ENCODE measurements at regions not wholly inside any gene's neighbourhood (a gene's known extent, or its start where the extent isn't known, plus 50 kb on each side); places are given as distances from the start of the nearest gene placed in this dataset.

DNA sequence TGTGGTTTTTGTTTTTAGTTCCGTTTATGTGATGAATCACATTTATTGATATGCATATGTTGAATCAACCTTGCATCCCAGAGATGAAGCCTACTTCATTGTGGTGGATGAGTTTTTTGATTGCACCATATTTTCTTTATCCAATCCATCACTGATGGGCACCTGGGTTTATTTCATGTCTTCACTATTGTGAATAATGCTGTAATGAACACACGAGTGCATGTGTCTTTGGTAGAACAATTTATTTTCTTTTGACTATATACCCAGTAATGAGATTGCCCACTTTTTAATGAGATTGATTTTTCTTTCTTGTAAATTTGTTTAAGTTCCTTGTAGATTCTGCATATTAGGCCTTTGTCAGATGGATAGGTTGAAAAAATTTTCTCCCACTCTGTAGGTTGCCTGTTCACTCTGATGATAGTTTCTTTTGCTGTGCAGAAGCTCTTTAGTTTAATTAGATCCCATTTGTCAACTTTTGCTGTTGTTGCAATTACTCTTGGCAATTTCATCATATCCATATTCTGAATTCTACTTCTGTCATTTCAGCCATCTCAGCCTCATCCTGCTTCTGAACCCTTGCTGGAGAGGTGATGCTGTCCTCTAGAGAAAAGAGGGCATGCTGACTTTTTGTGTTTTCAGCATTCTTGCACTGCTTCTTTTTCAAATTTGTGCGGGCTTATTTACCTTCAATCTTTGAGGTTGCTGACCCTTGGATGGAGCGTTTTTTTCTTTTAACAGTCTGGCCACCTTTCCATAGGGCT is 96.2 kb upstream of the CTAGE1 start:
- H3K27me3 ChIP-seq (replicated peaks; ENCODE audit: control insufficient read depth, insufficient read depth, low read length), result no peaks in the 10 kb centered on the region
- no peak for DNase-seq (ENCODE audit: extremely low read depth, insufficient read length)
- no peak for TF ChIP-seq CTCF (IDR thresholded peaks at IDR 0.05; ENCODE audit: insufficient read depth, low read length, poor library complexity, severe bottlenecking)
- no peaks in the 10 kb centered on the region for H3K36me3 ChIP-seq (ENCODE audit: control insufficient read depth, insufficient read depth, low read length)
- no peak overlapping the region for H3K4me3 ChIP-seq (replicated peaks; ENCODE audit: low read depth, low read length)

DNA sequence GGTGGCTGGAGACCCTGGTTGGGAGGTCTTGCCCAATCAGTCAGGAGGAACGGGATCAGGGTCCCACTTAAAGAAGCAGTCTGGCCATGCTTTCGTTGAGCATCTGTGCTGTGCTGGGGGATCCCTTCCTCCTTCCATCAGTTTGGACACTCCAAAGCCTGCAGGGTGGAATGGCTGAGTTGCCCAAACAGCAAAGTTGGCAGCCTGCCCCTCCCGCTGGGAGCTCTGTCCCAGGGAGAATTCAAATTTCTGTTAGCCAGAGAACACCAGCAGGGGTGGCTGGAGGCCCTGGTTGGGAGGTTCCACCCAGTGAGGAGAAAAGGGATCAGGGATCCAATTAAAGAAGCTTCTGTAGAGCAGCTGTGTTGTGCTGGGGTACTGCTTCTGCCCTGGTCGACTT is 96.9 kb upstream of the CTAGE1 start:
- no peaks in the 10 kb centered on the region for H3K36me3 ChIP-seq (ENCODE audit: control insufficient read depth, insufficient read depth, low read length)
- no peak for DNase-seq (ENCODE audit: extremely low read depth, insufficient read length)
- H3K4me3 ChIP-seq (replicated peaks; ENCODE audit: low read depth, low read length), result no peak overlapping the region
- TF ChIP-seq CTCF (IDR thresholded peaks at IDR 0.05; ENCODE audit: insufficient read depth, low read length, poor library complexity, severe bottlenecking), result no peak
- H3K27me3 ChIP-seq (replicated peaks; ENCODE audit: control insufficient read depth, insufficient read depth, low read length), result no peaks in the 10 kb centered on the region

- Histone ChIP-seq H3K4me3 (replicated peaks; ENCODE audit: low read depth, low read length) (no peak overlapping the region), H3K36me3 (ENCODE audit: control insufficient read depth, insufficient read depth, low read length) (no peaks in the 10 kb centered on the region), H3K27me3 (replicated peaks; ENCODE audit: control insufficient read depth, insufficient read depth, low read length) (no peaks in the 10 kb centered on the region)
- no peak for TF ChIP-seq CTCF (IDR thresholded peaks at IDR 0.05; ENCODE audit: insufficient read depth, low read length, poor library complexity, severe bottlenecking)
- DNase-seq (ENCODE audit: extremely low read depth, insufficient read length), result no peak
Observed at GRCh38 chr18:22515250-22515649, 97.5 kb upstream of the CTAGE1 start.

DNA sequence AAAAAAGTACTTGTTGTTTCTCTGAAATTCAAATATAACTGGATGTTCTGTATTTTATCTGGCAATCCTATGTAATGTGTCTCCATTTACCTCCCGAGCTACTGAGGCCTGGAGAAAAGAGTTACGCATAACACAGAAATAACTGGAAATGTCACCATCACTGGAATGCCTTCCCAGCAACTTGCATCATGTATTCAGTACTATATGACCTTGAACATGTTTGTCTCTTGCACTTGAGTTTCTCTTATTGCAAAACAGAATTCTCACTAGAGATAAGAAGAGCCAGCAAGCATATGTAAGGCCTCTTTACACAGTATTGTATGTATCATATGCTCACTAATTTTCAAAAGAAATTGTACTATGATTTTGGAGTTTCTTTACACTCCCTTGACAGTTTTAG is 99.6 kb upstream of the CTAGE1 start:
- no peak for TF ChIP-seq CTCF (IDR thresholded peaks at IDR 0.05; ENCODE audit: insufficient read depth, low read length, poor library complexity, severe bottlenecking)
- Histone ChIP-seq H3K36me3 (ENCODE audit: control insufficient read depth, insufficient read depth, low read length) (no peaks in the 10 kb centered on the region), H3K4me3 (replicated peaks; ENCODE audit: low read depth, low read length) (no peak overlapping the region), H3K27me3 (replicated peaks; ENCODE audit: control insufficient read depth, insufficient read depth, low read length) (no peaks in the 10 kb centered on the region)
- DNase-seq (ENCODE audit: extremely low read depth, insufficient read length), result no peak

DNA sequence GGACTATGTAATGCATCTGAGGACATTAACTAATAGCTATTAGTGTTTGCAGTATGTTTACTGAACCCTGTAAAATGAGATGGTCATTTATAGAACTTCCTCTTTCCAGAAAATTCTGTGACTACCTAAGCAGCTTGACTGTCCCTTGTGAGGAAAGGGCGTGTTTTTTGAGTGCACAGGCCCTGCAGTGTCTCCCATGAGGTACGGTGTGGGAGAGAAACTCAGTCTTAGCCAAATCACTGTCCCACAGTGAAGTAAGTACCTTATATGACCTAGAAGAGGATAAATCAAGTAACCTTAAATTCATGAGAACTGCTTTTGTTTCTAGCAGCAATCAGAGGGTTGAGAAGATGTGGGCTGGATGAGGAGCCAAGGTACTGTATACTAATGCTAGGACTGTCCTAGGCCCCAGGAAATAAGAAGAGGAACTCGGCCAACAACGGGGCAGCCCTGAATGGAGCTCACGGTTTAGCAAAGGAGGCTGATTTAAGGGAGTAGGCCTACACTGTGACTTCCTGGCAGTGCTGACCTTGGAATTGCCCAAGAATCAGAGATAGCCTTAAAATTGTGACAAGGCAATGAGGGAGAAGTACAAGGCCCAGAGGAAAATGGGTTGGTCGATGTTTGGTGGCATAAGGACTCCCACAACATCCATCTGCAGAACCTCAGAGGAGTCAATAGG is 103.5 kb upstream of the CTAGE1 start:
- TF ChIP-seq CTCF (IDR thresholded peaks at IDR 0.05; ENCODE audit: insufficient read depth, low read length, poor library complexity, severe bottlenecking), result no peak
- DNase-seq (ENCODE audit: extremely low read depth, insufficient read length), result no peak
- Histone ChIP-seq H3K36me3 (ENCODE audit: control insufficient read depth, insufficient read depth, low read length) (no peaks in the 10 kb centered on the region), H3K4me3 (replicated peaks; ENCODE audit: low read depth, low read length) (no peak overlapping the region), H3K27me3 (replicated peaks; ENCODE audit: control insufficient read depth, insufficient read depth, low read length) (no peaks in the 10 kb centered on the region)
